NCI-H2171 (cell line): ENCODE measurements at regions not wholly inside any gene's neighbourhood (a gene's known extent, or its start where the extent isn't known, plus 50 kb on each side); places are given as distances from the start of the nearest gene placed in this dataset.
"Not testable (repeated sequence)": the region's sequence is repeated elsewhere in the genome, so short reads cannot be mapped to it uniquely, and the experiment has no call there.

Experiments used
- DNase-seq: peaks from one replicate; lab custom pipeline; 2025; lab: John Stamatoyannopoulos, UW

DNA sequence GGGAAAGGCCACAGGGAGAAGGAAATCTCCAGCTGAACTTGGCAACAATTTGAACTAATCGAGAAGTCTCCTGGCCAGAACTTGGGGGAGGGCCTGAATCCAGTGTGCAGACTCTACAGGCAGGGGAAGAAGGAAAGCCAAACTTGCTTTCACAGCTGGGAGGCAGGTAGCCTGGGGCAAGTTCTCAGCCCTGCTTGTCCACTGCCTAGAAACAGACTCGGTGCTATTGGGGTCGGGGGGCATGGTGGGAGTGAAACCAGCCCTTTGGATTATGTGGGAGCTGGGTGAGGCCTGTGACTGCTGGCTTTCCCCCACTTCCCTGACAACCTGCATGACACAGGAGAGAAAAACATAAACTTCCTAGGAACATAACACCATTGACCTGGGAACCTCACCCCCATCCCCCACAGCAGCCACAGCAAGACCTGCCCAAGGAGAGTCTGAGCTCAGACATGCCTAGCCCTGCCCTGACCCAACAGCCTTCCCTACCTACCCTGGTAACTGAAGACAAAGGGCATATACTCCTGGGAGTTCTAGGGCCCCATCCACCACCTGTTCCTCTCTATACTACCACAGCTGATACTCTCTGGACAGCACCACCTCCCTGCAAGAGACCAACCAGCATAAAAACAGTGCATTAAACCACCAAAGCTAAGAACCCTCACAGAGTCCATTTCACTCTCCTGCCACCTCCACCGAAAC is 103.7 kb upstream of the MNS1 start:
- peak; percentile 69 for DNase-seq

GRCh38 chr15:56557415-56557814 is 92.5 kb upstream of the MNS1 start:
- DNase-seq: no peak

- no peak for DNase-seq
These were observed 88.5 kb upstream of the MNS1 start for GRCh38 chr15:56553486-56553885.

- no peak for DNase-seq
These were observed 87.7 kb upstream of the MNS1 start for GRCh38 chr15:56552659-56553058.

DNA sequence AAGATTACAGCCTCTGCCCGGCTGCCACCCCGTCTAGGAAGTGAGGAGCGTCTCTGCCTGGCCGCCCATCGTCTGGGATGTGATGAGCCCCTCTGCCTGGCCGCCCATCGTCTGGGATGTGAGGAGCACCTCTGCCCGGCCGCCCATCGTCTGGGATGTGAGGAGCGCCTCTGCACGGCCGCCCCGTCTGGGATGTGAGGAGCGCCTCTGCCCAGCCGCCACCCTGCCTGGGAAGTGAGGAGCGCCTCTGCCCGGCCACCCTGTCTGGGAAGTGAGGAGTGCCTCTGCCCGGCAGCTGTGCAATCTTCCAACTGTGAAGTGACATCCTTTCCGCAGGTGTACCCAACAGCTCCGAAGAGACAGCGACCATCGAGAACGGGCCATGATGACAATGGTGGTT is 75.6 kb upstream of the MNS1 start:
- DNase-seq: not testable (repeated sequence)

DNA sequence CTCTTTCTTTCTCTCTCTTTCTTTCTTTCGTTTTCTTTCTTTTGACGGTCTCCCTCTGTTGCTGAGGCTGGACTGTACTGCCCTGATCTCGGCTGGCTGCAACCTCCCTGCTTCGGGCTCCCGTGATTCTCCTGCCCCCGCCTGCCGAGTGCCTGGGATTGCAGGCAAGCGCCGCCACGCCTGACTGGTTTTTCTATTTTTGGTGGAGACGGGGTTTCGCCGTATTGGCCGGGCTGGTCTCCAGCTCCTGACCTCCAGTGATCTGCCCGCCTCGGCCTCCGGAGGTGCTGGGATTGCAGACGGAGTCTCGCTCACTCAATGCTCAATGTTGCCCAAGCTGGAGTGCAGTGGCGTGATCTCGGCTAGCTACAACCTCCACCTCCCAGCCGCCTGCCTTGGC is 75.2 kb upstream of the MNS1 start:
- DNase-seq: not testable (repeated sequence)

- DNase-seq: no peak
These were observed 74.1 kb upstream of the MNS1 start for GRCh38 chr15:56538901-56539545.

DNA sequence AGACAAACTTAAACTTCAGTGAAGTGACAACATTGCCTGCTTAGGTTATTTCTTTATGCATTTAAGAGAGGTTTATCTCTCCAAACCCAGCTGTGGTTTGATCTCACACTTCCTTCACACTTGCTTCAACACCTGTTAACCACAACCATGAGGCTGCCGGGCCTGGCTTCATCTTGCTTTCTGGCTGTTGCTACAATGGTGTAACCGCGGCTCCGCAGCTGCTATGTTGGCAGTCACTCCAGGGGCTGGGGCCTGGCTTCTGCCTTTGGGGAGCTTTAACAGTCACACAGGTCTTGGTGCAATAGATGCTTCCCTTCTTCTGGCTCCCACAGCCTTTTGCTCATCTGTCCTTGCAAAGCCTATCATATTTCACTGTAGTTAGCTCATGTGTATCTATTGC is 72.9 kb upstream of the MNS1 start:
- DNase-seq: peak; percentile 16

GRCh38 chr15:56534728-56535127 is 69.8 kb upstream of the MNS1 start:
- no peak for DNase-seq

GRCh38 chr15:56533731-56534403 is 68.9 kb upstream of the MNS1 start:
- DNase-seq: no peak

DNA sequence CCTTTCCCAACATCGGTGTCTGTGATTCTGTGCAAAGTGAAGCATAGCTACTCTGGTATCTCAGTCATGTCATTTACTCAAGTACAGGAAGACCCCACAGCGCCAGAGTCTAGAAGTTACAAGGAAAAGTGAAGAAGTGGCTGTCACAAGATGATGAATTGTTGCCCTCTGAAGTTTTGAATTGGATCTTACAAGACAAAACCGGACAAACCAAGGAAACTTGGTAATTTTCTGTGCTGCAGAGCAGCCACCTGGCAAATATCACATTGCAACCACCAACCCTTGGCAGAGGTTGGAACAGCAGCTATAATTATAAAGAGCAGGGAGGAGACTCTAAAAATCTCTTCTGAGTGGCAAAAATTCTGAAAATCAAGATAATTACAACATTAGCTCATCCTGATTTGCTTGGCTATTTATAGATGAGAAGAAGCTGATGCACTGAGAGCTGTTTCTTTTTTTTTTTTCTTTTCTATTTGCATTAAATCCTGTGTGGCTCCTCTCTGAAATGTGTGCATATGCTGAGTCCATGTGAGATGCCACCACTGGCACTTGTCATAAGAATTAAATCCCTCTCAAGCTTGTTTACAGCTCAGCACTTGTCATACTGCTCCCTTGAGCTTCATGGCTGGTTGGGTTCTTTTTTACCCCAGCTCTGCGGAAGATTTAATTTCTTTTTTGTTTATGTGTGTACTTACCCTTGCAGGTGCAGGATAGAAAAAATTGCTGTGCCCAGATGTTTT is 68.0 kb upstream of the MNS1 start:
- peak; percentile 77 for DNase-seq

- no peak for DNase-seq
These were observed 65.2 kb upstream of the MNS1 start for GRCh38 chr15:56530157-56530556.

DNA sequence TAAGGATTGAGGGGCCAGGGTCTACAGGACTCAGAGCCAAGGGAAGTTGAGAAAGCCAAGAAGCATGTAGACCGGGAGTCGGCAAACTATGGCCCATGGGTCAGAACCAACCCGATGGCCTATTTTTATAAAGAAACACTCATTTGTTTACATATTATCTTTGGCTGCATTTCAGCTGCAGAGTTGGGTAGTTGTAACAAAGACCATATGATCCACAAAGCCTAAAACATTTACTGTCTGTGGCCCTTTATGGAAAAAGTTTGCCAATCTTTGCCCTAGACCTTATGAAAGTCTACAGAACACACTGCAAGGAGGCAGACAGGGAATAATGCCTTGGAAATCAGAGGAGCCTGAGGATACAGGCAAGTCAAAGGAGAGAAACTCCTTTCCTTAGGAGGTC is 63.2 kb upstream of the MNS1 start:
- no peak for DNase-seq

- DNase-seq: peak; percentile 90
These were observed 60.0 kb upstream of the MNS1 start for GRCh38 chr15:56524915-56525314.

- no peak for DNase-seq
These were observed 58.6 kb upstream of the MNS1 start for GRCh38 chr15:56523521-56523920.

- DNase-seq: no peak
These were observed 54.1 kb upstream of the MNS1 start for GRCh38 chr15:56519000-56519399.
